ENCODE measurements at regions not wholly inside any gene's neighbourhood (a gene's known extent, or its start where the extent isn't known, plus 50 kb on each side); places are given as distances from the start of the nearest gene placed in this dataset.

DNA sequence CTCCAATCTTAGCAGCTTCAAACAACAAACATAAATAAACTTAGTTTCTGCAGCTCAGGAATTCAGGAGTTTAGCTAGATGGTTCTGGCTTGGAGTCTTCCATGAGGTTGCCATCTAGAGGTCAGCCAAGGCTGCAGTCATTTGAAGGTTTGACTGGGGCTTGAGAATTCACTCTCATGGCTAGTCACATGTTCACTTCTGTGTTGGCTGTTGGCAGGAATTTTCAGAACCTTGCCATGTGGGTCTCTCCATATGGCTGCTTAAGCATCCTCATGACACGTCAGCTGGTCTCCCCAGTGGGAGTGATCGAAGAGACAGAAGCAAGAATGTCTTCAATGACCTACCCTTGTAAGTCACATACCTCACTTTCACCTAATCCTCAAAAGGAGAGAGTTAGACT, 269.2 kb upstream of the CNTN3 start:
- Histone ChIP-seq H3K4me1 (ENCODE audit: control insufficient read depth in 1 of 2, insufficient read depth in 2 of 2, low read length in 2 of 2) (no peaks in the 10 kb centered on the region), H3K36me3 (replicated peaks in 1 of 2; ENCODE audit: control insufficient read depth in 1 of 2, insufficient read depth in 2 of 2, low read length in 2 of 2) (no peaks in the 10 kb centered on the region), H3K27ac (ENCODE audit: low read depth in 1 of 2, low read length in 2 of 2) (no peak overlapping the region), H3K9ac (ENCODE audit: insufficient read depth, low read length, poor library complexity, severe bottlenecking) (no peak overlapping the region), H3K4me3 (replicated peaks in 1 of 3; ENCODE audit: low read depth in 2 of 3, low read length in 3 of 3) (no peak overlapping the region), H2AFZ (ENCODE audit: insufficient read depth, low read depth, low read length, poor library complexity, severe bottlenecking) (no peak overlapping the region), H3K4me2 (replicated peaks; ENCODE audit: extremely low read depth, low read length, poor library complexity, severe bottlenecking) (no peak overlapping the region), H4K20me1 (ENCODE audit: insufficient read depth, low read length) (no peaks in the 10 kb centered on the region), H3K9me3 (replicated peaks in 1 of 2; ENCODE audit: control insufficient read depth in 1 of 2, insufficient read depth in 1 of 2, low read length in 2 of 2) (peaks cover 0 to 6% of the 10 kb centered on the region in 2 donors), H3K79me2 (ENCODE audit: insufficient read depth, low read length) (no peaks in the 10 kb centered on the region), H3K27me3 (ENCODE audit: control insufficient read depth in 2 of 2, insufficient read depth in 2 of 2, low read length in 2 of 2) (no peaks in the 10 kb centered on the region)
- no peak overlapping the region for H3K4me3 Mint-ChIP-seq
- 60% methylated on average over 1 of the region's 2 CpGs for WGBS (ENCODE audit: insufficient coverage)
- no peak overlapping the region for H3K27ac Mint-ChIP-seq
- H3K27me3 Mint-ChIP-seq (ENCODE audit: low read depth in 3 of 3) = no peaks in the 10 kb centered on the region
- no peak for DNase-seq
- peaks cover 0 to 3% (median 0%) of the 10 kb centered on the region in 7 donors for H3K9me3 Mint-ChIP-seq
- no peaks in the 10 kb centered on the region for H3K36me3 Mint-ChIP-seq
- no peaks in the 10 kb centered on the region for H3K4me1 Mint-ChIP-seq
- intact Hi-C loops (cut with micrococcal nuclease) = no loop called here
- TF ChIP-seq, protein P1, sequence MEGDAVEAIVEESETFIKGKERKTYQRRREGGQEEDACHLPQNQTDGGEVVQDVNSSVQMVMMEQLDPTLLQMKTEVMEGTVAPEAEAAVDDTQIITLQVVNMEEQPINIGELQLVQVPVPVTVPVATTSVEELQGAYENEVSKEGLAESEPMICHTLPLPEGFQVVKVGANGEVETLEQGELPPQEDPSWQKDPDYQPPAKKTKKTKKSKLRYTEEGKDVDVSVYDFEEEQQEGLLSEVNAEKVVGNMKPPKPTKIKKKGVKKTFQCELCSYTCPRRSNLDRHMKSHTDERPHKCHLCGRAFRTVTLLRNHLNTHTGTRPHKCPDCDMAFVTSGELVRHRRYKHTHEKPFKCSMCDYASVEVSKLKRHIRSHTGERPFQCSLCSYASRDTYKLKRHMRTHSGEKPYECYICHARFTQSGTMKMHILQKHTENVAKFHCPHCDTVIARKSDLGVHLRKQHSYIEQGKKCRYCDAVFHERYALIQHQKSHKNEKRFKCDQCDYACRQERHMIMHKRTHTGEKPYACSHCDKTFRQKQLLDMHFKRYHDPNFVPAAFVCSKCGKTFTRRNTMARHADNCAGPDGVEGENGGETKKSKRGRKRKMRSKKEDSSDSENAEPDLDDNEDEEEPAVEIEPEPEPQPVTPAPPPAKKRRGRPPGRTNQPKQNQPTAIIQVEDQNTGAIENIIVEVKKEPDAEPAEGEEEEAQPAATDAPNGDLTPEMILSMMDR (IDR thresholded peaks at IDR 0.05) = no peak

DNA sequence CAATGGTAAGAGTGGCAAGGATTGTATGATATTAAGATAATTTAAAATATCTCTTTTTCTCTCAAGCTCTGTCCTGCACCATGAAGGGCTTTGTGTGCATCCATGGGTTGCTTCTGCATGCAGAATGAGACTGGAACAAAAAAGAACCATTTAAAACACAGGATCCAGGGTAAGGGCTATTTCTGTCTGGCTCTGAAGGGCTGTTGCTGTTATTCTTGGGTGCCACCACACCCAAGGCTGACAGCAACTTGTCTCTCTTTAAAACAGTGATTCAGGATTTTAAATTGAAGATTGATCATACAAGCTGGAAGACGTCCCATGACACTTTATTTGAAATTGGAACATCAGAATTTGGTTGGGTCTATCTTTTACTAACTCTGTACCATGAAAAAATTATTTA, 268.8 kb upstream of the CNTN3 start:
- Histone ChIP-seq H3K9me3 (replicated peaks in 1 of 2; ENCODE audit: control insufficient read depth in 1 of 2, insufficient read depth in 1 of 2, low read length in 2 of 2) (peaks cover 0 to 6% of the 10 kb centered on the region in 2 donors), H3K36me3 (replicated peaks in 1 of 2; ENCODE audit: control insufficient read depth in 1 of 2, insufficient read depth in 2 of 2, low read length in 2 of 2) (no peaks in the 10 kb centered on the region), H3K9ac (ENCODE audit: insufficient read depth, low read length, poor library complexity, severe bottlenecking) (no peak overlapping the region), H3K4me3 (replicated peaks in 1 of 3; ENCODE audit: low read depth in 2 of 3, low read length in 3 of 3) (no peak overlapping the region), H3K4me2 (replicated peaks; ENCODE audit: extremely low read depth, low read length, poor library complexity, severe bottlenecking) (no peak overlapping the region), H2AFZ (ENCODE audit: insufficient read depth, low read depth, low read length, poor library complexity, severe bottlenecking) (no peak overlapping the region), H3K4me1 (ENCODE audit: control insufficient read depth in 1 of 2, insufficient read depth in 2 of 2, low read length in 2 of 2) (no peaks in the 10 kb centered on the region), H3K27ac (ENCODE audit: low read depth in 1 of 2, low read length in 2 of 2) (no peak overlapping the region), H4K20me1 (ENCODE audit: insufficient read depth, low read length) (no peaks in the 10 kb centered on the region), H3K27me3 (ENCODE audit: control insufficient read depth in 2 of 2, insufficient read depth in 2 of 2, low read length in 2 of 2) (no peaks in the 10 kb centered on the region), H3K79me2 (ENCODE audit: insufficient read depth, low read length) (no peaks in the 10 kb centered on the region)
- no peaks in the 10 kb centered on the region for H3K27me3 Mint-ChIP-seq (ENCODE audit: low read depth in 3 of 3)
- no CpG with 5 or more reads among the region's 1 CpG for WGBS (ENCODE audit: insufficient coverage)
- no peak for DNase-seq
- H3K4me3 Mint-ChIP-seq = no peak overlapping the region
- intact Hi-C loops (cut with micrococcal nuclease) = no loop called here
- TF ChIP-seq, protein P1 (IDR thresholded peaks at IDR 0.05) = no peak
- no peaks in the 10 kb centered on the region for H3K4me1 Mint-ChIP-seq
- no peaks in the 10 kb centered on the region for H3K36me3 Mint-ChIP-seq
- H3K27ac Mint-ChIP-seq = peak overlapping the region in 1 of 7 donors; percentile 6
- peaks cover 0 to 4% (median 2%) of the 10 kb centered on the region in 7 donors for H3K9me3 Mint-ChIP-seq

All from CD14-positive monocyte (primary cell).